ENCODE measurements at regions not wholly inside any gene's neighbourhood (a gene's known extent, or its start where the extent isn't known, plus 50 kb on each side); places are given as distances from the start of the nearest gene placed in this dataset.
"Not testable (repeated sequence)": the region's sequence is repeated elsewhere in the genome, so short reads cannot be mapped to it uniquely, and the experiment has no call there.

DNA sequence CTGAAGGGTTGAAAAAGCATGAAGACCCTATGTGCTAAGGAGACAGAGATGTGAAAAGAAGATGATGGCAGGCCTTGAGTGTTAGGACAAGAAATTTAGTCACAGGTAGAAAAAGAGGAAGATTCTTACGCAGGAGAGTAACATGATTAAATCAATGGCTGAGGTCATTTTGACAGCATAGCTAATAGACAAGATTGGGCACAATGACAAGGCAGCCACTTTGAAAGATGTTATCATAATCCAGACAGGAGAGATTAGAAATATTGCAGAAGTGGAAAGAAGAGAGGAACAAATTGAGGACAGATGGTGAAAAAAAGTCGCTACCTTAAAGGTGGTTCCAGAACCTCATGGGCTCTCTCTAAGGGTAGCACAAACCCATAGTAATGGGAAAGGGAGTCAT is 228.8 kb upstream of the DDHD1 start:
- no peak for DNase-seq

- no peak for DNase-seq
Measured at GRCh38 chr14:53380867-53381225, 227.7 kb upstream of the DDHD1 start.

GRCh38 chr14:53380052-53380866 is 227.1 kb upstream of the DDHD1 start:
- no peak for DNase-seq

GRCh38 chr14:53378142-53378541 is 225.0 kb upstream of the DDHD1 start:
- no peak for DNase-seq

DNA sequence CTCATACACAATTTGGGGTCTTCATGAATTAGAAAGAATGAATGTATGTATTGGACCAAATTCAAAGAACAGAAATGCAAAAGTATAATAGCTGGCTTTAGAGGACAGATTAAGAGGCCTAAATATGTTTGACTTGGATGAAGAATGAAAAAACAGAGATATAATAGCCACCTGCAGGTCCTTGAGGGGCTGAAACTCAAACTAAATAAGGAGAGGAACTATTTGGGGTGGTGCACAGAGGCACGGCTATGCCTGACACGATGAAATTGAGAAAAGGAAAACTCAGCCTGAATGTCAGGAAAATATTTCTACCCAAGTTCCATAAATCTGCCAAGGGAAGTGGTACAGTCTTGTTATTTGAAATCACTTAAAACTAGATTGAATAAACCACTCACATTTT is 222.9 kb upstream of the DDHD1 start:
- no peak for DNase-seq

DNA sequence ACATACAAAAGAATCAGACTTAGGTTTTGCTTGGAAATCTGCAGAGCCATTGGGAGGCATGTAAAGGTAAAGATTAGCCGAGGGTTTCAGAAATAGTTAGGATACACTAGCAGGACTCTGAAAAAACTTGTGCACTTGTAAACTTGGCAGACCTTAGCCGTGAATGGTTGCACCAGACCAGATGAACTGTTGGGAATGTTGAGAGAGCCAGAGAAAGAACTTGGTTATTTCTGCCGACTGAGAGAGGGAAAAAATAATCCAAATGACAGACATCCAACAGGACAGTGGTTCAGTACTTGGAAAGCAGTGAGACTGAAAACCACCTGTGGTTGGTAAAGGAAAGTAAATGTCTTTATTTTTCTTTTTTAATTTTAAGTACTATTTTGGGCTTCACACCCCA is 222.5 kb upstream of the DDHD1 start:
- DNase-seq, result no peak

GRCh38 chr14:53368711-53369201 is 215.6 kb upstream of the DDHD1 start:
- no peak for DNase-seq

DNA sequence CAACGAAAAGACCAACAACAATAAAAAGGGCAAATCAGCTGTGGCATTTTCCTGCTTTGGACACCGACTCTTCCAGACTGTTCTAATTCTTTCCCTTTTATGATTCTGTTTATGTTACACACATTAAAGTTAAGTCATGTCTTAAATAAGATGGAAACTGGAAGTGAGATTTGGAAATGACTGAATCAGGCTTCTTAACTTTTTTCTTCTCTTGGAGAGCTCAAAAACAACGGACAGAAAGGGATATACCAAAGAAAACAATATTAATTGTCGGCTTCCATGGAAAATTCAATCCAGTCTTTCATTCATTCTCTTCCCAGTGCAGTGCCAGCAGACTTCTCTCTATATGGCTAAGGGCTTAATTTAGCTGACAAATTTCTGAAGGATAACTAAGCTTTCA is 214.9 kb upstream of the DDHD1 start:
- no peak for DNase-seq

DNA sequence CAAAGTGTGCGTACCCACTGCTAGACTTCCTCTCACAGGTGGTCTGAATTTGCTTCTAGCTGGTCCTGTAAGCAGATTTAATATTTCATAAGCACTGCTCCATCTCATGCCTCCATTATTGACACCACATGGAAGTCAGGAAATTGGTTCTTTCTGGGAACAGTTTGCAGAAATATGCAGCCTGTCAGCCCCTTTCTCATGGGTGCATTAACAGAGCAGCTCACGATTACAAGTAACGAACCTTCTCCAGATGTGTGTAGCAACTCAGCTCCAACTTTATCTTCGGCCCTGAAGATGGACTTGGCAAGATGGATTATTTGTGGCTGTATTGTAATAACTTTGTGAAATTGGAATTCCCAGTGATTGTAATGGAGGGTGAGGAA is 214.5 kb upstream of the DDHD1 start:
- DNase-seq, result no peak

GRCh38 chr14:53365486-53366130 is 212.5 kb upstream of the DDHD1 start:
- no peak for DNase-seq

- not testable (repeated sequence) for DNase-seq
Measured at GRCh38 chr14:53362916-53363315, 209.8 kb upstream of the DDHD1 start.

GRCh38 chr14:53360829-53361228 is 207.7 kb upstream of the DDHD1 start:
- DNase-seq, result no peak

GRCh38 chr14:53358166-53358565 is 205.0 kb upstream of the DDHD1 start:
- no peak for DNase-seq

DNA sequence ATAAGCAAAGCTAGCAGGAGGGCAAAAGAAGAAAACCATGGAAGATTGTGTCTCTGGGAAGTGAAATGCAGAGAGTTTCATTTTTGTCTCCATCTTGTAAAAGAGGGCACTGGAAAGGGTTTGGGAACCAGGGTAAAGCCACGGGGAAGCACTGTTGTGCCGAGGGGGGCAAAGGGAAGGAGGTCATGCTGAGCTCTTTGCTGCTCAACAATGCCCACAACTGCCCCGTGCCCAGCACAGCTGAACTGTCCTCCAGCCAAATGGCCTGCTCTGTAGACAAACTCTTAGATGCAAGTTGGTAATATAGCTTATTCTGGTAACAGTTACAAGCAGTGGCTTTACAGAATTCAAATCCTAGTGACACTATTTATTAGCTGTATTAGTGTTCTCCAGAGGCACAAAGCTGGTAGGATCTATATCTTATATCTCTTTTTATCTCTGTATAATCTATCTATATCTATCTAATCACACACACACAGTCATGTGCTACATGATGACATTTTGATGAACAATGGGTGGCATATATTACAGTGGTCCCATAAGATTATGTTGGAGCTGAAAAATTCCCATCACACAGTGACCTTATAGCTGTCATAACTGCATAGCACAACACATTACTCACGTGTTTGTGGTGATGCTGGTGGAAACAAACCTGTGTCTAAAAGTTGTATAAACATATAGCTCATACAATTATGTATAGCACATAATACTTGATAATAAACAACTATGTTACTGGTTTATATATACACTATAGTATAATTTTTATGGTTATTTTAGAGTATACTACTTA is 203.4 kb upstream of the DDHD1 start:
- no peak for DNase-seq

- DNase-seq, result no peak
Measured at GRCh38 chr14:53355581-53356112, 202.5 kb upstream of the DDHD1 start.

GRCh38 chr14:53354336-53354735 is 201.2 kb upstream of the DDHD1 start:
- no peak for DNase-seq

DNA sequence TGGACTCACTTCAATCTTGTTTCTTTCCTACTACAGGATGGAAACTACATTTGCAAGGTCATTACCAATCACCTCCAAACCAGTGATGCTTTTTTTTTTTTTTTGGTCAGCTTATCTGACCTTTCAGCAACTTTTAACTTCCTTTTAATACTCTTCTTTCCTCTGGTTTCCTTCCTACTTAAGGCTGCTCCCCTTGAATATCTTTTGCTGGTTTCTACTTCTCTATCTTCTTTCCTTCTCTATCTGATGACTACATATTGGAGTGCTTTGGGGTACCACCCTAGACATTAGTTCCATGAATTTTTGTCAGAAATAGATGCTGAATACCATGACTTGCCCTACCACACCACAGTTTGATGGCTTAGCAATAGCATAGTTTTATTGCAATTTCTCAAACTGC is 197.7 kb upstream of the DDHD1 start:
- no peak for DNase-seq

DNA sequence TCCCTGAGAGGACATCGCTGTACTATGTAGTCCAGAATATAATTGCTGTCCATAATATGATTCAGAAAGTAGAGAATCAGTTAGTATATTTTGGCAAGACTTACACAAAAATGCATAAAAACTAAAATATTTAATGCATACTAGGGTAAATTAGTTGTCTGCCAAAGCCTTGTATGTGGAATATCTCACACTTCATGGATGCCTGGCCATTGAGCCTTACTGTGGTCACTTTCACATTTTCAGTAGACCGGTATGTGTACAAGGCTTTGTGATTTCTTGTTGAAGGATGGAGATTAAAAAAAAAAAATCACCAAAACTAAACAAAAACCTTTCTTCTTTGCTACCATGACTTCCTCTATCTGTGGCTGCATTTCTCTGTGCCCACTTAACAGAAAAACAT is 197.3 kb upstream of the DDHD1 start:
- DNase-seq, result no peak

DNA sequence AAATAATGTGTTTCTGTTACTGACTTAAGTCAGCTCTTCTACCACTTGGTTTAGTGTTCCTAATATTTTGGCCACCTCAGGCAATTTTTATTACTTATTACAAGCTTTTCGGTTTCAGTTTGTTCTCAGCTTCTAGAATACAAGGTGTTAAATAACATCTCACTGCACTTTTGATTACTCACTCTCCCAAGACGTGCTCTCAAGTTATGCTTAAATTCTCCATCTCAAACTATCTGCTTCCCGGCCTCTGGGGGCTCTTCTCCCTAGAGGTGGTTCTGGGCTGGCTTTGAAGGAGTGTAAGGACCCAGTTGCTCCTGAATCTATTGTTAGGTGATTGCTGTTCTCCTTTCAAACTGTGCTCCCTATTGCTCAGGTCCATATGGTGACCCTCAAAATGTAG is 193.9 kb upstream of the DDHD1 start:
- no peak for DNase-seq

DNA sequence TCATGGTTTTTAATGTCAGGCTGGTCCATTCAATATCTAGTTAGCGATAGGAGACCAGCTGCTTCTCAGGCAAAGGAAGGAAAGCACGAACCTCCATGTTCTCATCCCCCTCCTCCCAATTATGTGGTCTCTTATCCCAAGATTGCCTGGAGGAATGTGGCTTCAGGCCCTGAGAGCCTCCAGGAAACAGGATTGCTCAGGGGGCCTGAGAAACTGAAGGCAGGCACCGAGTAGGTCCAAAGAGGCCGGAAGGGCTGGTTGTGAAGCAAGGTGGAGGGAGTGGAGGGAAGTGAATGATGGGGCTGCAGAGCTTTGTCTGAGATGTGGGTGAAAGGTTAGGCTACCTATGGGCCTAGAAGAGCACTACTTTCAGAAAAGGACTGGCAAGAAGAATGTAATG is 188.2 kb upstream of the DDHD1 start:
- no peak for DNase-seq

- no peak for DNase-seq
Measured at GRCh38 chr14:53338192-53338591, 185.1 kb upstream of the DDHD1 start.

DNA sequence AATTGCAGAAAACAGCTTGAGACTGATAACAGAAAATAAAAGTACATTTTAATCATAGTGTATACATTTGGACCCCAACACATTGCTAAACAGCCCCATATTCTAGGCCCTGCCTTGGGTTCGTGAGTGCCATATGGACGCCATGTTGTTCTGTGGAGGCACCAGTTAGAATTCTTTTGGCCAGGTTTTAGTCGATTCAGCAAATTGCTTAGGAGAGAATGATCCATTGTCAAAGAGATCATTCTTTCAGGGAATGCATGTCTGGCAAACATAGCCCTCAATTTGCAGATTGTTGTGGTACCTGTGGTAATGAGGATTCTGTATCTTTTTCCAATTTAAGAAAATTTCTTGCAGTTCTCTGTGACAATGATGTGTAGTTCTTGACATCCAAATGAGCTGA is 183.6 kb upstream of the DDHD1 start:
- no peak for DNase-seq

DNA sequence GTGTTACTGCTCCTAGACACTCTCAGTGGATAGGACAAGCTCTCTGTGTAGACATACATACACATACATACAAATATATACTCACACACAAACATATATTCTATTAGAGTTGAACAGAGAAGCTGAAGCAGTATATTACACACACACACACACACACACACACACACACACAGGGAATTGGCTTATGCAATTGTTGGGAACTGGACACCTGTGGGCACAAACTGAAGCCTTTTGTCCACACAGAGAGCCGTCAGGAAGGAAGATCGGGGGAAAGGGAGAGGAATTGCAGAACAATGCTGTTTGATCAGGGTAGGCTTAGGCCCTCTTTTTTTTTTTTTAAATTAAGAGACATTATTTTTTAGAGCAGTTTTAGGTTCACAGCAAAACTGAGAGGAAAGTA is 180.7 kb upstream of the DDHD1 start:
- DNase-seq, result no peak

- DNase-seq, result no peak
Measured at GRCh38 chr14:53331921-53332320, 178.8 kb upstream of the DDHD1 start.
